HG03565 (cell line): ENCODE measurements at regions not wholly inside any gene's neighbourhood (a gene's known extent, or its start where the extent isn't known, plus 50 kb on each side); places are given as distances from the start of the nearest gene placed in this dataset.
"Not testable (repeated sequence)": the region's sequence is repeated elsewhere in the genome, so short reads cannot be mapped to it uniquely, and the experiment has no call there.

Source experiments
- ATAC-seq: cut with Tn5 transposase; IDR thresholded peaks from one replicate; pipeline ENCODE4 v1.9.1; 2021; ENCODE audit warnings: mild to moderate bottlenecking, moderate library complexity; ENCODE audit not compliant: unreplicated experiment

- ATAC-seq: no peak
Measured at GRCh38 chr2:16034975-16035746, 94.8 kb downstream of the MYCN start.

GRCh38 chr2:16034151-16034974, 94.0 kb downstream of the MYCN start:
- ATAC-seq: no peak

GRCh38 chr2:16033032-16033293, 92.6 kb downstream of the MYCN start:
- no peak for ATAC-seq

DNA sequence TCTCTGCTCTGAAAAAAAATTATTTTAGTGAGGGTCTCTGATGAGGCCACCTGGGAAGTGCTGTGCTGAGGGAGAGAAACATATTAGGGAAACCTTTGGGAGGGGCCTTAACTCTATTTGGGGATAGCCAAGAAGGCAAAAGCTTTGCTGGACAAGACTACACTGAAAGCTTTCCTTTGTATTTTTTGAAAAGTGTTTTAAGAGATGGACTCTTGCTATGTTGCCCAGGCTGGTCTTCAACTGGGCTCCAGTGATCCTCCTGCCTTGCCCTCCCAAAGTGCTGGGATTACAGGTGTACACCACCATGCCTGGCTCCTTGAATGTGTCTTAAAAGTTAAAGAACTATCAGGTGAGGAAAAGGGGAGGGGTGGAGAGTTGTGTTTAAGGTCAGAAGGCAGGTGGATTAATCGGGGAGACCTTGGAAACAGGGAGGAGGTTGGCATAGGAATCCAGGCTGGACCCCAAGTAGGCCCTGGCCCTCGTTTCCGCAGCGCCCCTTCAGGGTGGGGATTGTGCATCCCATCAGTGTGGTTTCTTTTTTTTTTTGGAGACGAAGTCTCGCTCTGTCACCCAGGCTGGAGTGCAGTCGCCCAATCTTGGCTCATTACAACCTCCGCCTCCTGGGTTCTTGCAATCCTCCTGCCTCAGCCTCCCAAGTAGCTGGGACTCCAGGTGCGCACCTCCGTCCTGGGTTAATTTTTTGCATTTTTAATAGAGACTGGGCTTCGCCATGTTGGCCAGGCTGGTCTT, 92.1 kb downstream of the MYCN start:
- no peak for ATAC-seq

DNA sequence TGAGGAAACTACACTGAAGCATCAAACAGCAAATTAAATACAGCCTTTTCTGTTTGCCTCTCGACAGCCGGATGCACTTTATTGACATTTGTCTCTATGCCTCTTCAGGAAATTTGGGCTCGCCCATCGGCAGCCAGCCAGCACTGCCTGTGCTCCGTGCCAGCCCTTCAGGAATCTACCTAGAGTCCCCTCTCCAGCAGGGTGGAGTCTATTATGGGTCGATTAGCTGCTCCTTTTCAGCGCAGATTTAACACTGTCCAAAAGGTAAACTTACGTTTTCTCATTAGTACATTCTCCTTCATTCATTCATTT, 91.5 kb downstream of the MYCN start:
- no peak for ATAC-seq

- ATAC-seq: no peak
Measured at GRCh38 chr2:16031058-16031847, 90.9 kb downstream of the MYCN start.

DNA sequence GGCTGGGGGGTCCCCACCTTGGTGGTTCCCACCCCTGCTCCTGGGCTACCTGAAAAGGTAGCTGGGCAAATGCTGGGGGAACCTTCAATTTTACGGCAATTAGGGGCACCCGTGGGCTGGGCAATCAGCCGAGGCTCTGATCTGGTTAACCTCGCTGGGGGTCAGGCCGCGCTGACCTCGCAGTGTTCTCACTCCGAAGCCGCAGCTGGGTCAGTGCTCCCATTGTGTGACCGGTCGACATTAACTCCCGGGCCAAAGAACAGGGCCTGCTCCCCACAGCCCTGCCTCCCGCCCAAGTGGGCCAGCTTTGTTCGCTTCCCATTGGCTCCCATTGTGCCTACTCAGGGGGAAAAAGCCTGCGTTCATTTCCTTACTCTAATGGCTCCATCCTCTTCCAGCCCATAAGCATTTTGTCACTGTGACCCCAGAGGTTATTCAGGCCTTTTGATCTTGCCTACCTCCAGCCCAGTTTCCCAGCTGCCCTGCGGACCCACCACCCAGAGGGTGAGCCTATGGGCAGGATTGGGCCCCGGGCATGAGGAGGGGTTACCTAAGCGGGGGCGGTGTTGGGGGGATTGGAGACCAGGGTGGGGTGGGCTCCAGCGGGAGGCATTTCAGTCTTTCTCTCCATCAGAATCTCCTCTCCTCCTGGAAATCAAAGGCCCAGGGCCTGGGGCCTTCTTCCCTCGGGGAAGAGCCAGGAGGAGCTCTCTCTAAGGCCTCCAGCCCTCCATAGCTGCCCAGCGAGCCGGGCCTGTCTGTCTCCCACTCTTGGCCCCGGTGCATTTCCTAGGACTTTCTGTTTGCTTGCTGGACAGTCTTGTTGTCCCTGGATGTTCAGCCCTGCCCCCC, 90.1 kb downstream of the MYCN start:
- ATAC-seq: no peak

DNA sequence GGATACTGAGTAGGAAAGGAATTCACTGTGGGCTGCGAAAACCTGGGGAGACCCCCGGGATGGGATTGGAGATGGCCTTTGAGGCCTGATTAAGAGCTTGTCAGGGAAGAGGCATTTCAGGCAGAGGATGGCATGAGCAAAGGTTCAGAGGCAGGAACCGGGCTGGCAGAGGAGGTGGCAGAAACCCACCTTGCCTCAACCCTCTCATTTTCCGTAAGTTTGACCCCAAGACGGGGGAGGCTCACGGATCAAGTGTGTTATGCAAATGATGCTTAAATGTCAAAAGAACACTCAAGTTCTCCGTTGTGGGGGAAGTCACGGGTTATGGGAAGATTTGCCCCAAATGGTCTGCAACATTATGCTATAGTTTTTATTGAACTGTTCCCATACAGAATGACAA, 88.3 kb downstream of the MYCN start:
- ATAC-seq: no peak

DNA sequence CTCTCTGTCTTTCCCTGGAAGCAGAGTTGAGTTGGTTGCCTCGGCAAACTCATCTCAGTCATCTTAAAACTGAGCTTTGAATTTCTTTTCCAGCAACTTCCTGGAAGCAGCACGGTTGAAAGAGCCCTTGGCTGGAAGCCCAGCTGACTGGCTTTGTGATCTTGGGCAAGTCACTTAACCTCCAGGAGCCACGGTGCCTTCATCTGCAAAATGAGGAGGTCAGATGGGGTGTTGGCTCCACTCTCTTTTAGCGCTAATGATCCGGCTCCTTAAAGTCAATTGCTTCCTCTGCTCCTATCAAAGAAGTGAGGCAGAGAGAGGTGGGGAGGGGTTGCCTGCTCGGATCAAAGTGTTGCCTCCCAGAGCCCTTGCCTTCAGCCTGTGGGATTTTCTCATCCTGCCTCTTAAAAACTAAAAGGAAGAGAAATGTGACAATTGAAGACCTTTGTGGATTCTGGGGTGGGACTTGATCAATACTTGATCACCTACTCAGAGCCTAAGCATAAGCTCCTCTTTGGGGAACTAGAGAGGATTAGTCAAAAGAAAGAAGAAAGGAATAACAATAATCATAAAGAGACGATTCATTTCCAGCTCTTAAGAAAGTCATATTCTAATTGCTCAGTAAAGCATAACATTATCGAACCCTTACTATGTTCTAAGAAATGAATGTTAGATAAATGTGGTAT, 86.6 kb downstream of the MYCN start:
- ATAC-seq: no peak

DNA sequence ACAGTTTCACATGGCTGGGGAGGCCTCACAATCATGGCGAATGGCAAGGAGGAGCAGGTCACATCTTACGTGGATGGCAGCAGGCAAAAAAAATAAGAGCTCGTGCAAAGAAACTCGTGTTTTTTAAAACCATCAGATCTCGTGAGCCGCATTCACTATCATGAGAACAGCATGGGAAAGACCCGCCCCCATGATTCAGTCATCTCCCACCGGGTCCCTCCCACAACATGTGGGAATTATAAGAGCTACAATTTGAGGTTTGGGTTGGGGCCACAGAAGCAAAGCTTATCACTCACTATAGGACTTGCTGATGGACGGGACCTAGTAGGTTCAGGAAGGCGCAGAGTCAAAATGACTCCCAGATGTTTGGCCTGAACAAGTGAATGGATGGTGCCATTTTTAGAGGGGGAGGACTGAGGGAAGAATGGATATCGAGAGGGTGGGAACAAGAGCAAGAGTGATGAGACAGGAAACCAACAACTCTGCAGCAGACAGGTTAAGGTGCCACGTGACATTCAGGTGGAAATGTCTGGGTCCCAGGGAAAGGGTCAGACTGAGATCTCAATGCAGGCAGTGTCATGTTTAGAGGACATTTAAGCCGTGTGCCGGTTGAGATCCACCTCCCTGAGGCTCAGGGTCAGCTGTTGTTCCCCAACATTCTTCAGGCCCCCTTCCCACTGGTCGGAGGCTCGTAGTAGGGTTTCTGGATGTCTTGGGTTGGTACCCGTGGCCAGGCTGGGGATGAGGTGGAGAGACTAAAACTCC, 85.7 kb downstream of the MYCN start:
- ATAC-seq: no peak

GRCh38 chr2:16025211-16025875, 85.0 kb downstream of the MYCN start:
- no peak for ATAC-seq

GRCh38 chr2:16024628-16025027, 84.3 kb downstream of the MYCN start:
- not testable (repeated sequence) for ATAC-seq

DNA sequence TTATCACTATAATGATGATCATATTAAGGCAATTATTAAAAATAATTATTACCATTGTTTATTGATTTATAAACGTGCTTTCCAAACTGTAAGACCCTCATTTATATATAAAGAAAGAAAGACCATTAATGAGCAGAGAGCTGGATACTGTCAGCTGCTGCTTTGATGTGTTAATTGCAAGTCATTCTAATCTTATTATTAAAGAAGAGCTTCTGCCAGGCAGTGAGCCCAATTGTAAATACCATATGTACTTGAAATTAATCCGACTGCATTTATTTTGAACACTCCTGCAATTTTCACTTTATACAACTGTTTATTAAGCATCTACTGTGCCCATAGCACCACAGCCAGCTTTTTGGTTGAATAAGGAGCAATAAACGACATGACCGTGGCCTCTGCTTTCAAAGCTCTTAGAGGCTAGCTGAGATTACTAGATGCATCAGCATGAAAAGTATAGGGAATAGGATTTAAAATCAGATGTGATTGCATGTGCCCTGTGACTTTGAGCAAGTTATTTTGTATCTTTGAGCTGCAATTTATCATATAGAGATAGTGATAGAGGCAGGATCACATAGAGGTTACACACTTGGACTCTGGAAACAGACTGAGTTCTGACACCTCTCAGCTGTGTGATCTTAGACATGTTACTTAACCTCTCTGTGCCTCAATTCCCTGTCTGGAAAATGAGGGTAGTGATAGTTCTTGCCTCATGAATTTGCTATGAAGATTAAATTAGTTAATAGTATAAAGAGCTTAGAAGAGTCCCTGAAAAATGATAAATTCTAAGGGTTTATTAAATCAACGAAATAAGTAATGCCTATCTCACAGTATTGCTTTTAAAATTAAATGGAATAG, 83.4 kb downstream of the MYCN start:
- ATAC-seq: no peak

DNA sequence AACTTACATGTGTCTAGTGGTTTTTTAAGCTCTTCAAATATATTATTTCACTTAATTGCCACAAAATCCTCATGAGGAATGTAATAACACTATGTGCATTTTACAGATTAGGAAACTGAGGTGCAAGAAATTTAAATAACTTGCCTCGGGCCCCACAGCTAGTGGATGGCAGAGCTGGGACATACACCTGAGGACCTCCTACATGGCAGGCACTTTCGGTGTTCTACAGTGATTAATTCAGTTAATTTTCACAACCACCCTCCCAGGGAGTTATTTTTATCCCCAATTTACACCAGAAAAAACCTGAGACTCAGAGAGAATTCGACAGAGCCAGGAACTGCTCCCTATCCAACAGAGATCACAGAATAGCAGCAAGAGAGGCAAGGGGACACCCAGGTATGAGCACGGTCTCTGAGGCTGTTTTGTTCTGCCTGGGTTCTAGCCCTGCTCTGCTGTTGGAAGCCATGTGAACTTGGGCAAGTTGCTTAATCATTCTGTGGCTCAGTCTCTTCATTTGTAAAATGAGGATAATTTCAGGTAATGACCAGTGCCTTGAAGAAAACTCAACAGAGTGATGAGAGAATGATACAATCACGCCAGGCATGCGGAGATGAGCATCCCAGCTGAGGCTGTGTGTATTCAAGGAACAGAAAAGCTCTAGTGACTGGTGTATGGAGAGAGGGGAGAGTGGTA, 82.3 kb downstream of the MYCN start:
- no peak for ATAC-seq

DNA sequence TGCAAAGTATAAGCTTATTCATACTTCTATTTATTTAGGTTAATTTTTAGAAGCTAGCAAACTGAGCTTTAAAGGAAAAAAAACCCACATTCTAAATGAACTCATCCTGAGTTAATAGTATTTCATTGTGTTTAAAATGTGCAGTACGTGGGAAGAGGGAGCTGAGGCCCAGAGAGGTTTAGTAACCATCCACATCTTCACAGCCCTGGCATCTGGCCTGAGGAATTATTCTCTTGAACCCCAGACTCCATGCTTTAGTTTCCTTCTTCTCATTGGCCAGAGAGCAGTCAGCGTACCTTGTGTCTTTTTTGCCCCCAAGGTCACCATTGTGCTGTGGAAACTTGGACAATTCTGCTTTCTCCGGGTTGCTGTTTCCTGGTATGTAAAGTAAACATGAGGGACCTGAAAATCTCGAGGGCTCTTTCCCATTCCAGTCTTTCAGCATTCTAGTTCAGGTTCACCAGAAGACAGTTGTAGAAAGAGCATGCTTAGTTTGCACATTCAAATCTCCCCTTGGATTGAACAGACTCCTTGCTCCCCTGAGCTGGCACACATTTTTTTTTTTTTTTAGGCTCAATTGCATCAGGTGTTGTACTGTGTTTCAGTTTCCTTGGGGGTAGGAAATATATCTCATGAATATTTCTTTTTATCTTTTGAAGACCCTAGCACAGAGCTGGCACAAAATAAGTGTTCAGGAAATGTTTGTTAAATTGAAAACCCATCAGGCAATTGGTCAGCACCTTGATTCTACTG, 81.4 kb downstream of the MYCN start:
- ATAC-seq: no peak

GRCh38 chr2:16020389-16021008, 80.1 kb downstream of the MYCN start:
- ATAC-seq: no peak
